ENCODE measurements at regions not wholly inside any gene's neighbourhood (a gene's known extent, or its start where the extent isn't known, plus 50 kb on each side); places are given as distances from the start of the nearest gene placed in this dataset.
"Not testable (repeated sequence)": the region's sequence is repeated elsewhere in the genome, so short reads cannot be mapped to it uniquely, and the experiment has no call there.

- POLR2A ChIA-PET = no interaction called here
These were observed 163.2 kb upstream of the C14orf180 start for GRCh38 chr14:104416383-104416782.

GRCh38 chr14:104419865-104420505 lies 159.6 kb upstream of the C14orf180 start:
- no peak overlapping the region for H3K27ac ChIP-seq (ENCODE audit: low read length in 2 of 2)
- no peak for DNase-seq
- no peak overlapping the region for H2AFZ ChIP-seq (ENCODE audit: insufficient read depth, low read depth, low read length, poor library complexity, severe bottlenecking)
- Mint-ChIP-seq H3K4me1 (no peaks in the 10 kb centered on the region), H3K27me3 (peaks cover 22% of the 10 kb centered on the region), H3K27ac (no peak overlapping the region), H3K9me3 (ENCODE audit: insufficient read depth) (no peaks in the 10 kb centered on the region), H3K4me3 (no peak overlapping the region)
- WGBS (ENCODE audit: insufficient coverage) = 83% methylated on average over 3 of the region's 6 CpGs
- H3K27me3 ChIP-seq (replicated peaks in 1 of 4; ENCODE audit: control extremely low read depth in 1 of 4, control insufficient read depth in 3 of 4, insufficient read depth in 4 of 4, low read length in 3 of 4) = no peaks in the 10 kb centered on the region
- intact Hi-C loops (cut with micrococcal nuclease) = no loop called here
- no peak for TF ChIP-seq EZH2 (IDR thresholded peaks at IDR 0.05; ENCODE audit: borderline replicate concordance, insufficient read depth, low read depth, low read length, poor library complexity, severe bottlenecking)
- ATAC-seq (ENCODE audit: low read depth) = no peak
- H4K20me1 ChIP-seq (ENCODE audit: control insufficient read depth, insufficient read depth, low read length, poor library complexity, severe bottlenecking) = no peaks in the 10 kb centered on the region
- no peaks in the 10 kb centered on the region for H3K79me2 ChIP-seq (ENCODE audit: control insufficient read depth, insufficient read depth, low read length)
- no peak overlapping the region for H3K4me2 ChIP-seq (replicated peaks; ENCODE audit: low read depth, low read length, poor library complexity, severe bottlenecking)
- POLR2A ChIA-PET = no interaction called here
- H3K36me3 ChIP-seq (replicated peaks in 1 of 2; ENCODE audit: control extremely low read depth in 1 of 2, control insufficient read depth in 1 of 2, extremely low read depth in 1 of 2, insufficient read depth in 2 of 2, low read length in 1 of 2) = no peaks in the 10 kb centered on the region
- H3K9me3 ChIP-seq (ENCODE audit: control extremely low read depth in 1 of 3, control insufficient read depth in 2 of 3, insufficient read depth in 1 of 3, low read length in 2 of 3) = no peaks in the 10 kb centered on the region
- no peaks in the 10 kb centered on the region for H3K4me1 ChIP-seq (ENCODE audit: control insufficient read depth in 2 of 2, insufficient read depth in 2 of 2, low read length in 2 of 2)
- H3K9ac ChIP-seq (ENCODE audit: low read length) = no peak overlapping the region
- CTCF ChIA-PET = no interaction called here
- no peak overlapping the region for H3K4me3 ChIP-seq (ENCODE audit: control extremely low read depth in 1 of 5, extremely low read depth in 1 of 5, insufficient read depth in 1 of 5, low read depth in 2 of 5, low read length in 4 of 5)

More at GRCh38 chr14:104416383-104416782, 163.2 kb upstream of the C14orf180 start:
- CTCF ChIA-PET = no interaction called here
- H3K79me2 ChIP-seq (ENCODE audit: control insufficient read depth, insufficient read depth, low read length) = no peaks in the 10 kb centered on the region
- H3K27ac Mint-ChIP-seq = no peak overlapping the region
- H3K36me3 ChIP-seq (replicated peaks in 1 of 2; ENCODE audit: control extremely low read depth in 1 of 2, control insufficient read depth in 1 of 2, extremely low read depth in 1 of 2, insufficient read depth in 2 of 2, low read length in 1 of 2) = no peaks in the 10 kb centered on the region
- no CpG with 5 or more reads among the region's 1 CpG for WGBS (ENCODE audit: insufficient coverage)
- H3K9ac ChIP-seq (ENCODE audit: low read length) = no peak overlapping the region
- no peak overlapping the region for H3K4me3 ChIP-seq (ENCODE audit: control extremely low read depth in 1 of 5, extremely low read depth in 1 of 5, insufficient read depth in 1 of 5, low read depth in 2 of 5, low read length in 4 of 5)
- no peaks in the 10 kb centered on the region for H3K9me3 ChIP-seq (ENCODE audit: control extremely low read depth in 1 of 3, control insufficient read depth in 2 of 3, insufficient read depth in 1 of 3, low read length in 2 of 3)
- H3K4me2 ChIP-seq (replicated peaks; ENCODE audit: low read depth, low read length, poor library complexity, severe bottlenecking) = no peak overlapping the region
- H3K4me1 ChIP-seq (ENCODE audit: control insufficient read depth in 2 of 2, insufficient read depth in 2 of 2, low read length in 2 of 2) = no peaks in the 10 kb centered on the region
- no peaks in the 10 kb centered on the region for H4K20me1 ChIP-seq (ENCODE audit: control insufficient read depth, insufficient read depth, low read length, poor library complexity, severe bottlenecking)
- no peak overlapping the region for H3K4me3 Mint-ChIP-seq
- H3K9me3 Mint-ChIP-seq (ENCODE audit: insufficient read depth) = peaks cover 3% of the 10 kb centered on the region
- no peaks in the 10 kb centered on the region for H3K27me3 ChIP-seq (replicated peaks in 1 of 4; ENCODE audit: control extremely low read depth in 1 of 4, control insufficient read depth in 3 of 4, insufficient read depth in 4 of 4, low read length in 3 of 4)
- intact Hi-C loops (cut with micrococcal nuclease) = no loop called here
- H3K4me1 Mint-ChIP-seq = no peaks in the 10 kb centered on the region
- DNase-seq (no peak), ATAC-seq (ENCODE audit: low read depth) (no peak)
- TF ChIP-seq CTCF (IDR thresholded peaks at IDR 0.05) (no peak), EZH2 (IDR thresholded peaks at IDR 0.05; ENCODE audit: borderline replicate concordance, insufficient read depth, low read depth, low read length, poor library complexity, severe bottlenecking) (no peak)
- peaks cover 26% of the 10 kb centered on the region for H3K27me3 Mint-ChIP-seq
- no peak overlapping the region for H2AFZ ChIP-seq (ENCODE audit: insufficient read depth, low read depth, low read length, poor library complexity, severe bottlenecking)
- H3K27ac ChIP-seq (ENCODE audit: low read length in 2 of 2) = no peak overlapping the region

- H3K79me2 ChIP-seq (ENCODE audit: control insufficient read depth, insufficient read depth, low read length); H3K4me3 Mint-ChIP-seq; H3K9ac ChIP-seq (ENCODE audit: low read length); CTCF ChIA-PET; H3K27ac ChIP-seq (ENCODE audit: low read length in 2 of 2); H3K9me3 ChIP-seq (ENCODE audit: control extremely low read depth in 1 of 3, control insufficient read depth in 2 of 3, insufficient read depth in 1 of 3, low read length in 2 of 3); H3K4me2 ChIP-seq (replicated peaks; ENCODE audit: low read depth, low read length, poor library complexity, severe bottlenecking); H4K20me1 ChIP-seq (ENCODE audit: control insufficient read depth, insufficient read depth, low read length, poor library complexity, severe bottlenecking); H3K4me3 ChIP-seq (ENCODE audit: control extremely low read depth in 1 of 5, extremely low read depth in 1 of 5, insufficient read depth in 1 of 5, low read depth in 2 of 5, low read length in 4 of 5); H3K27me3 ChIP-seq (replicated peaks in 1 of 4; ENCODE audit: control extremely low read depth in 1 of 4, control insufficient read depth in 3 of 4, insufficient read depth in 4 of 4, low read length in 3 of 4); H3K9me3 Mint-ChIP-seq (ENCODE audit: insufficient read depth); POLR2A ChIA-PET; H3K4me1 Mint-ChIP-seq; H3K27ac Mint-ChIP-seq; H3K4me1 ChIP-seq (ENCODE audit: control insufficient read depth in 2 of 2, insufficient read depth in 2 of 2, low read length in 2 of 2); ATAC-seq (ENCODE audit: low read depth); intact Hi-C loops (cut with micrococcal nuclease); DNase-seq; H2AFZ ChIP-seq (ENCODE audit: insufficient read depth, low read depth, low read length, poor library complexity, severe bottlenecking); H3K36me3 ChIP-seq (replicated peaks in 1 of 2; ENCODE audit: control extremely low read depth in 1 of 2, control insufficient read depth in 1 of 2, extremely low read depth in 1 of 2, insufficient read depth in 2 of 2, low read length in 1 of 2): not testable (repeated sequence)
- WGBS (ENCODE audit: insufficient coverage) = no CpG with 5 or more reads among the region's 3 CpGs
- peaks cover 16% of the 10 kb centered on the region for H3K27me3 Mint-ChIP-seq
These were observed 159.0 kb upstream of the C14orf180 start for GRCh38 chr14:104420523-104420922.
